Karpas-422 (cell line): ENCODE measurements at regions not wholly inside any gene's neighbourhood (a gene's known extent, or its start where the extent isn't known, plus 50 kb on each side); places are given as distances from the start of the nearest gene placed in this dataset.
"Not testable (repeated sequence)": the region's sequence is repeated elsewhere in the genome, so short reads cannot be mapped to it uniquely, and the experiment has no call there.

Experiments used
- DNase-seq: peaks from one replicate; pipeline ENCODE4 v3.0.0-alpha.2; 2015
- H2AFZ ChIP-seq: fragments of 200-600 bp; sonication (generic); 2 replicates; pipeline ENCODE4 v1.6.1; 2014; ENCODE audit warnings: antibody characterized with exemption, low read length, mixed read lengths
- H3K27ac ChIP-seq: fragments of 200-600 bp; sonication (generic); 2 replicates; pipeline ENCODE4 v1.5.1; 2014; ENCODE audit warnings: mild to moderate bottlenecking, low read length, moderate library complexity
- H3K27me3 ChIP-seq: fragments of 200-600 bp; sonication (generic); 2 replicates; pipeline ENCODE4 v1.6.1; 2014; ENCODE audit warnings: low read length, mixed read lengths
- H3K36me3 ChIP-seq: fragments of 200-600 bp; sonication (generic); 2 replicates; pipeline ENCODE4 v1.6.1; 2014; ENCODE audit warnings: low read length, mixed read lengths; ENCODE audit not compliant: insufficient read depth
- H3K4me1 ChIP-seq: fragments of 200-600 bp; sonication (generic); 2 replicates; pipeline ENCODE4 v1.6.1; 2014; ENCODE audit warnings: mild to moderate bottlenecking, low read length, mixed read lengths
- H3K4me2 ChIP-seq: fragments of 200-600 bp; sonication (generic); 2 replicates; pipeline ENCODE4 v1.6.1; 2014; ENCODE audit warnings: low read length, low read depth, mild to moderate bottlenecking; ENCODE audit not compliant: poor library complexity, severe bottlenecking
- H3K4me3 ChIP-seq: fragments of 200-600 bp; sonication (generic); 2 replicates; pipeline ENCODE4 v1.5.1; 2014; ENCODE audit warnings: mild to moderate bottlenecking, antibody characterized with exemption, low read length, mixed read lengths
- H3K79me2 ChIP-seq: fragments of 200-600 bp; sonication (generic); 2 replicates; pipeline ENCODE4 v1.6.1; 2014; ENCODE audit warnings: mild to moderate bottlenecking, low read length, mixed read lengths
- H3K9ac ChIP-seq: fragments of 200-600 bp; sonication (generic); 2 replicates; pipeline ENCODE4 v1.6.0; 2014; ENCODE audit warnings: low read length
- H3K9me2 ChIP-seq: fragments of 200-600 bp; sonication (generic), shearing (Covaris generic); replicated peaks from 2 replicates; pipeline ENCODE4 v1.6.0; 2014; ENCODE audit warnings: mild to moderate bottlenecking, low read length, moderate library complexity; ENCODE audit not compliant: insufficient read depth
- H3K9me3 ChIP-seq: fragments of 300-700, 200-600 bp; sonication (generic); 2 replicates; pipeline ENCODE4 v1.6.1; 2014; ENCODE audit warnings: low read length, mixed read lengths
- H4K20me1 ChIP-seq: fragments of 200-600 bp; sonication (generic); 2 replicates; pipeline ENCODE4 v1.6.1; 2014; ENCODE audit warnings: mild to moderate bottlenecking, antibody characterized with exemption, low read length, low read depth; ENCODE audit not compliant: insufficient read depth

GRCh38 chr17:71764505-71764904 lies 356.3 kb upstream of the SOX9 start:
- Histone ChIP-seq H4K20me1 (no peaks in the 10 kb centered on the region), H2AFZ (no peak overlapping the region), H3K36me3 (no peaks in the 10 kb centered on the region), H3K4me3 (no peak overlapping the region), H3K9ac (no peak overlapping the region), H3K4me2 (no peak overlapping the region), H3K9me2 (no peaks in the 10 kb centered on the region), H3K27me3 (no peaks in the 10 kb centered on the region), H3K27ac (no peak overlapping the region), H3K79me2 (no peaks in the 10 kb centered on the region), H3K4me1 (no peaks in the 10 kb centered on the region), H3K9me3 (no peaks in the 10 kb centered on the region)
- DNase-seq, result peak; percentile 70

GRCh38 chr17:71765437-71765836 lies 355.4 kb upstream of the SOX9 start:
- no peak for DNase-seq
- H3K9me2 ChIP-seq, result no peaks in the 10 kb centered on the region
- H3K4me2 ChIP-seq, result no peak overlapping the region
- H3K79me2 ChIP-seq, result no peaks in the 10 kb centered on the region
- no peaks in the 10 kb centered on the region for H3K4me1 ChIP-seq
- H3K27ac ChIP-seq, result no peak overlapping the region
- H3K4me3 ChIP-seq, result no peak overlapping the region
- H4K20me1 ChIP-seq, result no peaks in the 10 kb centered on the region
- no peaks in the 10 kb centered on the region for H3K36me3 ChIP-seq
- H3K27me3 ChIP-seq, result no peaks in the 10 kb centered on the region
- H2AFZ ChIP-seq, result no peak overlapping the region
- no peaks in the 10 kb centered on the region for H3K9me3 ChIP-seq
- no peak overlapping the region for H3K9ac ChIP-seq

- no peak overlapping the region for H3K4me2 ChIP-seq
- H3K9ac ChIP-seq, result no peak overlapping the region
- H3K36me3 ChIP-seq, result no peaks in the 10 kb centered on the region
- H3K27ac ChIP-seq, result no peak overlapping the region
- H3K4me1 ChIP-seq, result no peaks in the 10 kb centered on the region
- H2AFZ ChIP-seq, result no peak overlapping the region
- no peak overlapping the region for H3K4me3 ChIP-seq
- DNase-seq, result no peak
- H3K79me2 ChIP-seq, result no peaks in the 10 kb centered on the region
- no peaks in the 10 kb centered on the region for H3K27me3 ChIP-seq
- no peaks in the 10 kb centered on the region for H3K9me3 ChIP-seq
- no peaks in the 10 kb centered on the region for H3K9me2 ChIP-seq
- H4K20me1 ChIP-seq, result no peaks in the 10 kb centered on the region
These were observed 351.0 kb upstream of the SOX9 start for GRCh38 chr17:71769850-71770249.

- Histone ChIP-seq H3K4me3 (no peak overlapping the region; the same call in 1 of the 2 replicates), H3K79me2 (no peaks in the 10 kb centered on the region), H3K4me2 (no peak overlapping the region), H2AFZ (no peak overlapping the region), H3K27me3 (no peaks in the 10 kb centered on the region), H3K9me2 (no peaks in the 10 kb centered on the region), H3K9ac (no peak overlapping the region), H4K20me1 (no peaks in the 10 kb centered on the region), H3K27ac (no peak overlapping the region), H3K9me3 (no peaks in the 10 kb centered on the region), H3K4me1 (no peaks in the 10 kb centered on the region), H3K36me3 (no peaks in the 10 kb centered on the region)
- no peak for DNase-seq
These were observed 343.7 kb upstream of the SOX9 start for GRCh38 chr17:71777048-71777640.

GRCh38 chr17:71779482-71779881 lies 341.3 kb upstream of the SOX9 start:
- H3K36me3 ChIP-seq, result no peaks in the 10 kb centered on the region
- no peak overlapping the region for H3K4me2 ChIP-seq
- no peak overlapping the region for H3K9ac ChIP-seq
- no peaks in the 10 kb centered on the region for H3K27me3 ChIP-seq
- no peaks in the 10 kb centered on the region for H3K4me1 ChIP-seq
- no peak overlapping the region for H2AFZ ChIP-seq
- no peak overlapping the region for H3K27ac ChIP-seq
- no peaks in the 10 kb centered on the region for H3K9me3 ChIP-seq
- DNase-seq, result no peak
- H4K20me1 ChIP-seq, result no peaks in the 10 kb centered on the region
- H3K9me2 ChIP-seq, result no peaks in the 10 kb centered on the region
- H3K4me3 ChIP-seq, result no peak overlapping the region
- no peaks in the 10 kb centered on the region for H3K79me2 ChIP-seq

- no peaks in the 10 kb centered on the region for H3K79me2 ChIP-seq
- no peaks in the 10 kb centered on the region for H4K20me1 ChIP-seq
These were observed 340.2 kb upstream of the SOX9 start for GRCh38 chr17:71780596-71780995.

GRCh38 chr17:71782021-71782420 lies 338.8 kb upstream of the SOX9 start:
- not testable (repeated sequence) for DNase-seq, H3K79me2 ChIP-seq, H2AFZ ChIP-seq, H3K27me3 ChIP-seq, H3K9ac ChIP-seq, H3K9me3 ChIP-seq, H3K36me3 ChIP-seq, H4K20me1 ChIP-seq, H3K4me2 ChIP-seq, H3K4me3 ChIP-seq, H3K9me2 ChIP-seq, H3K4me1 ChIP-seq, H3K27ac ChIP-seq

More at GRCh38 chr17:71780596-71780995, 340.2 kb upstream of the SOX9 start:
- no peaks in the 10 kb centered on the region for H3K4me1 ChIP-seq
- no peak overlapping the region for H3K9ac ChIP-seq
- H3K4me3 ChIP-seq, result no peak overlapping the region
- no peak overlapping the region for H3K27ac ChIP-seq
- no peaks in the 10 kb centered on the region for H3K36me3 ChIP-seq
- no peak overlapping the region for H3K4me2 ChIP-seq
- H3K9me3 ChIP-seq, result no peaks in the 10 kb centered on the region
- no peaks in the 10 kb centered on the region for H3K9me2 ChIP-seq
- H3K27me3 ChIP-seq, result no peaks in the 10 kb centered on the region
- no peak for DNase-seq
- no peak overlapping the region for H2AFZ ChIP-seq

- Histone ChIP-seq H3K36me3 (no peaks in the 10 kb centered on the region), H3K4me2 (no peak overlapping the region), H3K9ac (no peak overlapping the region), H4K20me1 (no peaks in the 10 kb centered on the region), H3K4me1 (no peaks in the 10 kb centered on the region), H3K4me3 (no peak overlapping the region), H3K27me3 (no peaks in the 10 kb centered on the region), H3K27ac (no peak overlapping the region), H3K9me3 (no peaks in the 10 kb centered on the region), H3K9me2 (no peaks in the 10 kb centered on the region), H3K79me2 (no peaks in the 10 kb centered on the region), H2AFZ (no peak overlapping the region)
- DNase-seq, result no peak
These were observed 330.0 kb upstream of the SOX9 start for GRCh38 chr17:71790791-71791190.

GRCh38 chr17:71791311-71791710 lies 329.5 kb upstream of the SOX9 start:
- Histone ChIP-seq H2AFZ (no peak overlapping the region), H4K20me1 (no peaks in the 10 kb centered on the region), H3K27ac (no peak overlapping the region), H3K9ac (no peak overlapping the region), H3K4me3 (no peak overlapping the region), H3K79me2 (no peaks in the 10 kb centered on the region), H3K4me1 (no peaks in the 10 kb centered on the region), H3K36me3 (no peaks in the 10 kb centered on the region), H3K9me2 (no peaks in the 10 kb centered on the region), H3K4me2 (no peak overlapping the region), H3K27me3 (no peaks in the 10 kb centered on the region), H3K9me3 (no peaks in the 10 kb centered on the region)
- DNase-seq, result no peak
